Activated T-cell treated with anti-CD3 and anti-CD28 coated beads, Interleukin-2, amount 50 U/mL, for 24 hours (primary cell): ENCODE measurements at regions not wholly inside any gene's neighbourhood (a gene's known extent, or its start where the extent isn't known, plus 50 kb on each side); places are given as distances from the start of the nearest gene placed in this dataset.
"Not testable (repeated sequence)": the region's sequence is repeated elsewhere in the genome, so short reads cannot be mapped to it uniquely, and the experiment has no call there.

Source experiments
- DNase-seq: peaks from one replicate; pipeline ENCODE4 v3.0.0-alpha.2; 2020
- H3K27ac Mint-ChIP-seq: 2 replicates; pipeline ENCODE4 v1.8.0; 2020; ENCODE audit warnings: mild to moderate bottlenecking, mixed read lengths
- H3K27me3 Mint-ChIP-seq: 2 replicates; pipeline ENCODE4 v1.8.0; 2020; ENCODE audit warnings: mixed read lengths
- H3K36me3 Mint-ChIP-seq: 2 replicates; pipeline ENCODE4 v1.8.0; 2020; ENCODE audit warnings: low read depth, mixed read lengths
- H3K4me1 Mint-ChIP-seq: 2 replicates; pipeline ENCODE4 v1.8.0; 2020; ENCODE audit warnings: low read depth, mixed read lengths
- H3K4me3 Mint-ChIP-seq: 2 replicates; pipeline ENCODE4 v1.8.0; 2020; ENCODE audit warnings: mild to moderate bottlenecking, moderate library complexity, mixed read lengths
- H3K9me3 Mint-ChIP-seq: 2 replicates; pipeline ENCODE4 v1.8.0; 2020; ENCODE audit warnings: mixed read lengths

DNA sequence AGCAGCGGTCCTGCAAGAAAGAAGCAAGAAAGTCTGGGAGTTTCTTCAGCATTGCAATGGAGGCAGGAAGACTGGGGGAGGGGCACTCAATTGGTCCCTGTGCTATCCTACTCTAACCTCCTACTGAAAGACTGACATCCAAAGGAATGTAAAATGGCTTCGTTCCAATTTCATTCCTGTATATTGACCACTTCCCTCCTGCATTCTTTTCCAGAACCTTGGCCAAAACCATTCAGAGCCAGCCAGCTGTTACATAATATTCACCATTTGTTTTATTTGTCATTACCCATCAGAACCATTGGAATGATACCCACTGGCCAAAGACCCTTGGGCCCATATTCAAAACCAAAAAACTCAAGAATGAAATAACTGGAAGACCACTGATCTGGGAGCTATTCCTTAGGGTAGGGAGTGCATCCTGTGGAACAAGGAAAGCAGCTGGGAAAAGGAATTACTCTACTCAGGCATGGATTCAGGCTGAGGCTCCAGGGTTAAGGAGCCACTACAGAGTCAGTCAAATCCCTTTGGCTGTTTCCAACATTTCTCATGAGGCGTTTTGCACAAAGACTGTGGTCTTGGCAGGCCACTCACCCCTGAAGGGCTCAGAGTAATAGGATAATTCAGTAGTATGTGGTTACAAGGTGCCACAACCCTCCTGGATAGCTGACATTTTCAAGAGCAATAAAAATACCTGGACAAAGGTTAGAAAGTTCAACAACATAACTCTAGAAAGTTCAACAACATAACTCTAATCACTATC is 148.7 kb upstream of the SLC1A3 start:
- Mint-ChIP-seq H3K27me3 (peaks cover 17% of the 10 kb centered on the region), H3K4me1 (peaks cover 1% of the 10 kb centered on the region), H3K27ac (no peak overlapping the region), H3K4me3 (no peak overlapping the region), H3K9me3 (no peaks in the 10 kb centered on the region), H3K36me3 (no peaks in the 10 kb centered on the region)
- no peak for DNase-seq

DNA sequence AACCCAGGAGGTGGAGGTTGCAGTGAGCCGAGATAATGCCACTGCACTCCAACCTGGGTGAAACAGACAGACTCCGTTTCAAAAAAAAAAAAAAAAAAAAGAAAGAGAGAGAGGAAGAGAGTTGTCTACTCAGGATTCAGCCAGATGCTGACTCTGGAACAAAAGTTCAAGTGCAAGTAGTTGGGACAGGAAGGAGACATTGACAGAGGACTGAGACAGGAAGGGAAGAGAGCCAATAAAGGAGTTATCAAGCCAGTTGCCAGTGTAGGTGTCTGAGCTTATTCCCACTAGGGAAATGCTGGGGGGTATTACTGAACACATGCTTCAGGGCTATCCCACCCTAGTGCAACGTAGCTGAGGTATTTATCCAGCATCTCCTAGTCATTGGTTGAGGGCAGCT is 147.7 kb upstream of the SLC1A3 start:
- no peaks in the 10 kb centered on the region for H3K36me3 Mint-ChIP-seq
- H3K9me3 Mint-ChIP-seq: no peaks in the 10 kb centered on the region
- peaks cover 1% of the 10 kb centered on the region for H3K4me1 Mint-ChIP-seq
- no peak overlapping the region for H3K27ac Mint-ChIP-seq
- H3K4me3 Mint-ChIP-seq: no peak overlapping the region
- H3K27me3 Mint-ChIP-seq: peaks cover 20% of the 10 kb centered on the region
- DNase-seq: no peak

DNA sequence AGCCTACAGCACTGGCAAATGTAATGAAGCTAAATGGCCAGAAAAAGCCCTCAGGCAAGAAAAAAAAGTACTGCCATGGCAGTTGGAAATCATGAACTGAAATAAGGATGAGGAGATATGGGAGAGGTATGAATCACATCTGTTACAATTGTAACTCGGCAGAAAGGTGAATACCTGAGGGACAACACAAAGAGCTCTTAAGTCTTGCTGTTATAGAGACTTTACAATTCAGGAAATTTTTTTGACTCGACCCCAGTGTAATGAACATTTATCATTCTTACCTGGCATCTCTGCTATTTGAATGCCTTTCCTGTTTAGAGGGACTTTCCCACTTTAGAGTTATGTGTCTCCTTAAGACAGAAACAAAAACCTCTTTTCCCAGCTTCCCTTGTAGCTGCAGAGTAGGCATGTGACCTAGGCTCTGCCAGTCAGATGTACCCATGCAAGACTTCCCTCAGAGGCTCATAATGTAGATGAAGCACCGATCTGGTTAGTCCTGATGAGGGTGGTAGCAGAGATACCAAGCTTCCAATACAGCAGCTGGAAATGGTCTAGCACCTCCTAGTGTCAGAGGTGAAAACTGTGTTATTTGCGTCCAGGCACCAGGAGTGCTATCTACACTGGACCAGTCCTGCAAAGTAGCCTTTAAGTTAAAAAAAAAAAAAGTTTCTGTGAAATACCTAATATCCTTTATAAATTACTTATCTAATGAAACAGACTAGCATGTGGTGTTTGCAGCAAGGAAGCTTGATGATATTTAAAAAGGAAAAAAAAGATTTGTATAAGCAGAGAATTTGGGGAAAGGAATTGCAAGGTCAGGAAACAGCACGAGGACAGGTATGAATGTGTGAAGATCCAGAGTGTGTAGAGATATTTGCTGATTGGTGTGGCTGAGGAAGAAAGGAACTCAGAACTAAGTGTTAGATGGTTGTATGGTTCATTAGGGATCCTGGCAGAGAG is 146.9 kb upstream of the SLC1A3 start:
- DNase-seq: no peak

DNA sequence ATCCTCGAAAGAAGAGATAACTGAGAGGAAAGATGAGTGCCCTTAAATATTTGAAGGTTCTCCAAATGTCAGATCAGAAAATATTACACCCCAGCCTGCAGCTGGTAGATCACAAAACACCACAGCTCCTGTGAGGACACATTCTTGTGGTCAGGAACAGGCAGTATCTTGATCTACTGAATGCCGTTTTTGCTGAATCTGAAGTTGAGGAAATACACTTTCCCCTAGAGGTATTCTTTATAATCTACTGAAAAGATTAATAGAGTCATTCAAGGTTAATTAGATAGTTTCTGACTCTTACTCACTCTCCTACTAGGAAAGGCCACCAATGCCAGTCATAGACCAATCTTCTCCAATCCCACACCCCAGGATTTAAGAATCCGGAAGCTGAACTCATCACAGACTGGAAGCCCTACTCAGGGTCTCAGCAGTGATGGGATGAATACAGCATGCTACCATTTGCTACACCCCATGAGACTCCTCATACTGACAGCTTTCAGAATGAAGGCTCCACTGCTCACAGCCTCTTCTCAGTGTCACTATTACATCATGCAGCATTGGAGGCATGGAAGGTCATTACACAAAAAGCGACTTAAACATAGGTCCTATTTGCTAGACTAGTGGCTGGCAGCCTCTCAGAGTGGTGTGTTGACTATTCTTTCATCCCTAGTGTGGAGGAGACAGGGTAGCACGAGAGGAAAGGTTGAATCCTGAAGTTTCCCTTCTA is 143.9 kb upstream of the SLC1A3 start:
- Mint-ChIP-seq H3K36me3 (no peaks in the 10 kb centered on the region), H3K27ac (no peak overlapping the region), H3K4me1 (peaks cover 1% of the 10 kb centered on the region), H3K4me3 (no peak overlapping the region), H3K27me3 (peaks cover 21% of the 10 kb centered on the region), H3K9me3 (no peaks in the 10 kb centered on the region)
- no peak for DNase-seq

More for the DNA sequence above, 146.9 kb upstream of the SLC1A3 start:
- Mint-ChIP-seq H3K36me3 (no peaks in the 10 kb centered on the region), H3K4me1 (peaks cover 1% of the 10 kb centered on the region), H3K4me3 (no peak overlapping the region), H3K27me3 (peaks cover 20% of the 10 kb centered on the region), H3K9me3 (no peaks in the 10 kb centered on the region), H3K27ac (no peak overlapping the region)

GRCh38 chr5:36475942-36476341 is 130.5 kb upstream of the SLC1A3 start:
- H3K27me3 Mint-ChIP-seq, H3K27ac Mint-ChIP-seq, H3K4me1 Mint-ChIP-seq, H3K36me3 Mint-ChIP-seq, H3K4me3 Mint-ChIP-seq, H3K9me3 Mint-ChIP-seq, DNase-seq: not testable (repeated sequence)

DNA sequence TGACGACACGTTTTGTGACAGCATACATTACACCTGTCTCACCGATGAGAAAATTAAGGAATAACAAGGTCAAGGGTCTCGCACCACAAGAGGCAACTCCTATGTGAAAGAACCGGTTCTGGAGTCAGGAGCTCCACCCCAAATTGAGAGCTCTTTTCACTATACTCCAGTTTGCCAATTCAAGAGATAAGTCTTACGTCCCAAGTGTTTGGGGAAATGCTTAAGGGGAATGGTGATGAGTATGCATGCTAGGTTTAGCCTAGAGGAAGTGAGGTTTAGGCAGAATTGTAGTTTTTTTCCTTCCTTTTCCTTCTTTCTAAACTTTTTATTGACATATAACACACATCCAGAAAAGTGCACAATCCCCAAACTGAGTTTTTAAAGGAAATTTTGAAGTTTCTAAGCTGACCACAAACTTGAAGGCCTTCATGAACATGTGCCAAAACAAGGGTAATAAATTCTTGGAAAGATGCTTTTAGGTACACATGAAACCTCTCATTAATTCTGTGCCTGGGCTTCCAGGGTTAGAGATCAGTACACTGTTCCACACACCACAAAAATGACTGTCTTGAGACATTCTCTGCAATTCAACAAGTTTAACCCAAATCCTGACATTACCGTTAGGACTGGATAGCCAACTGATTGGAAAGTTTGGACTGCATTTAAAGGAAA is 127.6 kb upstream of the SLC1A3 start:
- no peak overlapping the region for H3K4me3 Mint-ChIP-seq
- peaks cover 5% of the 10 kb centered on the region for H3K9me3 Mint-ChIP-seq
- no peak overlapping the region for H3K27ac Mint-ChIP-seq
- no peaks in the 10 kb centered on the region for H3K4me1 Mint-ChIP-seq
- no peaks in the 10 kb centered on the region for H3K36me3 Mint-ChIP-seq
- no peaks in the 10 kb centered on the region for H3K27me3 Mint-ChIP-seq
- no peak for DNase-seq

GRCh38 chr5:36481454-36482120 is 124.8 kb upstream of the SLC1A3 start:
- Mint-ChIP-seq H3K27me3 (no peaks in the 10 kb centered on the region), H3K4me3 (no peak overlapping the region)

DNA sequence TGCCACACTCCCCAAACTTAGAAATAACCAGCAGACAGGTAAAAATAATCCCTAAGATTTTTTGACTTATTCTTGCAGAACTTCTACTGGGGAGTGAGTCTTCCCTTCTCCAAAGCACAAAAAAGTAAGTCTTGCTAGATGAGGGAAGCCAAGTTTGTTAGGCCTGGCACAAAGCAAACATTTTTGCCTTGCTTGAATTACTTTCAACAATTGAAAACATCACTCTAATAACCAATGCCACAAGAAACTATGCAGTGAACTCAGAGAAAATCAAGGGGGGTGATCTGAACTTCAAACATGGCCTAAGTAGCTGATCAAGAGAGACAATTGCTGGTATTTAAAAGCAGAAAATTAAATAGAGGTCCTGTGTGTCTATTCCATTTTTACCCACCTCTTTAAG is 123.6 kb upstream of the SLC1A3 start:
- no peak overlapping the region for H3K4me3 Mint-ChIP-seq
- no peaks in the 10 kb centered on the region for H3K9me3 Mint-ChIP-seq
- H3K36me3 Mint-ChIP-seq: no peaks in the 10 kb centered on the region
- no peaks in the 10 kb centered on the region for H3K27me3 Mint-ChIP-seq
- H3K4me1 Mint-ChIP-seq: no peaks in the 10 kb centered on the region
- DNase-seq: no peak
- no peak overlapping the region for H3K27ac Mint-ChIP-seq

More at GRCh38 chr5:36481454-36482120, 124.8 kb upstream of the SLC1A3 start:
- H3K9me3 Mint-ChIP-seq: no peaks in the 10 kb centered on the region
- no peaks in the 10 kb centered on the region for H3K36me3 Mint-ChIP-seq
- no peaks in the 10 kb centered on the region for H3K4me1 Mint-ChIP-seq
- no peak for DNase-seq
- H3K27ac Mint-ChIP-seq: no peak overlapping the region

GRCh38 chr5:36489505-36489904 is 116.9 kb upstream of the SLC1A3 start:
- H3K27ac Mint-ChIP-seq: no peak overlapping the region
- H3K4me1 Mint-ChIP-seq: no peaks in the 10 kb centered on the region
- H3K9me3 Mint-ChIP-seq: no peaks in the 10 kb centered on the region
- no peaks in the 10 kb centered on the region for H3K36me3 Mint-ChIP-seq
- no peak overlapping the region for H3K4me3 Mint-ChIP-seq
- DNase-seq: no peak
- no peaks in the 10 kb centered on the region for H3K27me3 Mint-ChIP-seq

GRCh38 chr5:36491856-36492255 is 114.5 kb upstream of the SLC1A3 start:
- H3K27ac Mint-ChIP-seq: no peak overlapping the region
- H3K4me3 Mint-ChIP-seq: no peak overlapping the region

DNA sequence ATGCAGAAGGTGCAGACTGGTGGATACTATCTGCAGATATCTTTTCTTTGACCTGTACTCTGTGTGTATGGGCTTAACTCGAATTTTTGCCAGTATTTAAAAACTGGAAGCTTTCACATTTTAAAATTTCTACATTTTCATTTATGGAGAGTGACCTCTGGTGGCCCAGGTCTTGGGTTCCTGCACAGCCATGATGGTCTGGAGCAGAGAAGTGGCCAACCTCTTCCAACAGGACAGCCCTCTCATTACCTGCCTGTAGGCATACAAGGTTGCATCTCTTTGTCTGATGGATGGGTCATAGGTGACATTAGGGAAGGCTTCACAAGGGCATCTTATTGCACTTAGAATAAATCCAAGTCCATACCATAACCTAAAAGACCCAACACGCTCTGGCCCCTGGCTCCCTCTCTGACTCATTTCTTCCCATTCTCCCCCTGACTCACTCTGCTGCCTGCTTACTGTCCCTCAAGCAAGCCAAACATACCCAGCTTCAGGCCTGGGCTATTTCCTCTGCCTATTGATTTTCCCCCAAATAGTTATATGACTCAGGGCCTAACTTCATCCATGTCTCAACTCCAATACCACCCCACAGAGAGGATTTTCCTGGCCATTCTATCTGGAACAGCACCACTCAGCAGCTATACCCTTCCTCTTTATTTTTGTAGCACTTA is 113.3 kb upstream of the SLC1A3 start:
- no peak for DNase-seq
- no peaks in the 10 kb centered on the region for H3K36me3 Mint-ChIP-seq
- no peak overlapping the region for H3K4me3 Mint-ChIP-seq
- no peaks in the 10 kb centered on the region for H3K4me1 Mint-ChIP-seq
- no peak overlapping the region for H3K27ac Mint-ChIP-seq
- no peaks in the 10 kb centered on the region for H3K9me3 Mint-ChIP-seq
- H3K27me3 Mint-ChIP-seq: peaks cover 12% of the 10 kb centered on the region

More at GRCh38 chr5:36491856-36492255, 114.5 kb upstream of the SLC1A3 start:
- Mint-ChIP-seq H3K27me3 (peaks cover 4% of the 10 kb centered on the region), H3K9me3 (no peaks in the 10 kb centered on the region), H3K4me1 (no peaks in the 10 kb centered on the region), H3K36me3 (no peaks in the 10 kb centered on the region)
- DNase-seq: no peak

DNA sequence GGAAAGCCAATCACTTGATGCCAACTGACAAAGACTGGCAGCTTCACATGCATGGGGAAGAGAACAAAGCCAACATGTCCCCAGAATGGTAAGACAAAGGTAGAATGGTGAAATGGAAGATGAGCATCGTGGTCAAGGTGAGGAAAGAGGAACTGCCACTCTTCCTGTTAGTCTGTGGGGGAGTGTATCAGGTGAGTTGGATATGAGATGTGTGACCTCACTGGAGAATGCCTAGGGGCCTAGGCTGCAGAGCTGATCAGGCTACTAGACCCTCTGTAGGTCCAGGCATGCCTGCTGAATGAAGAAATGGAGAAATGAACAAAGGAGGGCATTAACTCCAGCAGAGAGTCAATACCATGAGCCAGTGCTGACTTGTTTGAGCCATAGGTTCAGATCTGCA is 112.4 kb upstream of the SLC1A3 start:
- Mint-ChIP-seq H3K27me3 (peaks cover 12% of the 10 kb centered on the region), H3K4me1 (no peaks in the 10 kb centered on the region), H3K27ac (no peak overlapping the region), H3K36me3 (no peaks in the 10 kb centered on the region), H3K4me3 (no peak overlapping the region), H3K9me3 (no peaks in the 10 kb centered on the region)
- no peak for DNase-seq

DNA sequence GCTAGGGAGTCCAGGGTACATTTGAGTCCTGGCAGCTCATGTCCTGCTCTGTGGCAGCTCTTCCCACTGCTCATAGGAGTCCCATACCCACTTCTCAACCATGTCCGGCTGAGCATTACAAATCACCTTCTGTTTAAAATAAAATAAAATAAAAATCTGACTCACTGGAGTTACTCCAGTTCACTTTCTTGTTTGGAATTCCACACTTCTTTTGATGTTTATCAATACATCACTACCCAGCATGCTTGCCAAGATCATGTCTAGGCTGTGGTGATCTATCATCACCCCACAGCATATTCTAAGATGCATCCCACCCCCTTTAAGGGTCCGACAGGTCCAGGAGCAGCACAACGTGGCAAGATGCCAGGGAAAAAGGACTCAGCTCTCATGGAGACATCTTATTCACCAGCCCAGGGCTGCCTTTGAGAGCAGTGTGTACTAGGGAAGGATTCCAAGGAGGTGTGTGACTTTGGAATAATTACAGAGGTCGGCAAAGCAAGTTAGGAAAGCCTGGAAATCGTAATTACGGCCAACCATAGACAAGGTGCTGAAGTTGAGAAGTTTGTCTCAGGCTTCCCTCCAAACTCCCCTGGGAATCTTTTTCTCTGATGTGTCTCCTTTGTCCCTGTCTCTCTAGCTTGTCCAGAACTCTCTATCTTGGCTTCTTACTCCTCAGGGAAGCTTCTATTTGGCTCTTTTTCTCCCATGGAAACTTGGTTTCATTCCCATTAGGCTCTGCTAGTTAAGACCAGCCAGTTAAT is 111.4 kb upstream of the SLC1A3 start:
- Mint-ChIP-seq H3K4me3 (no peak overlapping the region), H3K9me3 (no peaks in the 10 kb centered on the region), H3K27ac (no peak overlapping the region), H3K27me3 (peaks cover 21% of the 10 kb centered on the region), H3K4me1 (no peaks in the 10 kb centered on the region), H3K36me3 (no peaks in the 10 kb centered on the region)
- no peak for DNase-seq
